ENCODE measurements at regions not wholly inside any gene's neighbourhood (a gene's known extent, or its start where the extent isn't known, plus 50 kb on each side); places are given as distances from the start of the nearest gene placed in this dataset.
"Not testable (repeated sequence)": the region's sequence is repeated elsewhere in the genome, so short reads cannot be mapped to it uniquely, and the experiment has no call there.

DNA sequence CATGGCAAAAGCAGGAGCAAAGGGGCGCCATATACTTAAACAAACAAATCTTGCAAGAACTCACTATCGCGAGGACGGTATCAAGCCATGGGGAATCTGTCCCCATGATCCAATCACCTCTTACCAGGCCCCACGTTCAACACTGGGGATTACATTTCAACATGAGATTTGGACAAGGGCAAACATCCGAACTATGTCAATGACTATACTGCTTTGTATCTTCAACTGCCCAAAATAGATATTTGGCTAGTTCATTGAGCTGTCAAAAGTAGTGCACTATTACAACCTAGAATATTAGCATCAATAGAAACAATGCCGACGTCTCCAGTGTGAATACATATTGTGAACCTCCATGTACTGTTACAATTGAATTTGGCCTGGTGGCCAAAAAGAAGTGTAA is 760.4 kb downstream of the MCTP2 start:
- no peak for DNase-seq (ENCODE audit: low read depth)

DNA sequence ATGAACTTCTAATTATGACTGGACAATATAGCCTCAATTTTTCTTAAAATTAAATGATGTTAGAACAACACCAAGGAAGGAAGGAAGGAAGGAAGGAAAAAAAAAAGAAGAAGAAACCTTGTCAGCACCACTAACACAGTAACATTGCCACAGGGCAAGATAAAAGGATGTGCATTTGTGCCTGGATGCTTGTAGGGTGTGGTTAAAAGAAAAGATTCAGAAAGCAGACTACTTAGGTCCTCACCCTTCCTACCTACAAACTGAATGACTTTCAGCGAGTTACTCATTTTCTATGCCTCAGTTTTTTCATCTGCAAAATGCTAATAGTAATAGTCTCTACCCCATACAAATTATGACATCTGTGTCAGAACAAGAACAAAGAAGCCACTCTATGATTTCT is 778.3 kb downstream of the MCTP2 start:
- no peak for DNase-seq (ENCODE audit: low read depth)

DNA sequence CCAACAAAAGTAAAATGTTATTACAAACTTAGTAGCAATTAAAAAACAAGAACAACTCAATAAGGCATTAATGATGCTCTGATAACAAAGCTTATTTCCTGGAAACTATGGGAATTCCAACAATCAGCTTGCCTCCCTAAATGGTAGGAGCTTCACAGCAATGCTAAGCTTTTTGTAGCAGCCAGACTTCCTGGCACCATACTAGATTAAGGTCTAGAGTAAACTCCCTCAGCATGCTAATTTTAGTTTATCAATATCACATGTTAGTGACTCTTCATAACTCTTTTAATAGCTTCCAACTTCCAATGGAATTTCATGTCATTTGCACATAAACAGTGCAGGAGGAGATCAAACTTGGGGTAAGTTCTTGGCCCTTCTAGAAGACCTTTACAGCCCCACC is 782.0 kb downstream of the MCTP2 start:
- no peak for DNase-seq (ENCODE audit: low read depth)

DNA sequence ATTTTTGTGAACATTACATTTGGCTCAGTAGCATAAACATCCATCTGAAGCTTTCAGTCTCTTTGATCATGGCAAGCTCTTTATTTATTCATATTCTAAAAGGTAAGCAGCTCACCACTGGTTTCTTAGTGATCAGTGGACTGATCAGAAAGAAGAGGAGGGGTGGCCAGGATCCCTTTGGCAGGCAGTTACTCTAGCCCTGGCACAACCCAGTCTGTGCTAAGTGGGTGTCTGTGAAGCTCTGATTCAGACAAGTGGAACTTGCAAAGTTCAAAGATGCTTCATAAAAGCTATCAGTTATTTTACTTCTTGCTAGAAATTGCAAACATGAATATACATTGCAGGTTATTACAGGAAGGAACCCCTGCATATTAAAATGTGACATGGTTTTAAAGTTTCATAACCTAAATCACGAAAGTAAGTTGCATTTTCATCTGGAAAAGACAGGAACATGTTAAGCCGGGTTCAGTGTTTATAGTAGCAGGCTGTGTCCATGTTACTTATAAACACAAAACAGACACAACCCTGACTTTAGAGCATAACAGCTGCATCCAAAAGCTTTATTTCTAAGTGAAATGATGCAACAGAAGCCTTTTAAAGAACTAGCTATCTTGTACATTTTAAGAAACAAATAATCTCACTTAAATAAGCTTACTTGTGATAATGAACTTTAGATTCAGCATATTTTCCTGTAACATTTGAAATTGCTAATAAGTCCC is 785.3 kb downstream of the MCTP2 start:
- DNase-seq (ENCODE audit: low read depth): no peak

DNA sequence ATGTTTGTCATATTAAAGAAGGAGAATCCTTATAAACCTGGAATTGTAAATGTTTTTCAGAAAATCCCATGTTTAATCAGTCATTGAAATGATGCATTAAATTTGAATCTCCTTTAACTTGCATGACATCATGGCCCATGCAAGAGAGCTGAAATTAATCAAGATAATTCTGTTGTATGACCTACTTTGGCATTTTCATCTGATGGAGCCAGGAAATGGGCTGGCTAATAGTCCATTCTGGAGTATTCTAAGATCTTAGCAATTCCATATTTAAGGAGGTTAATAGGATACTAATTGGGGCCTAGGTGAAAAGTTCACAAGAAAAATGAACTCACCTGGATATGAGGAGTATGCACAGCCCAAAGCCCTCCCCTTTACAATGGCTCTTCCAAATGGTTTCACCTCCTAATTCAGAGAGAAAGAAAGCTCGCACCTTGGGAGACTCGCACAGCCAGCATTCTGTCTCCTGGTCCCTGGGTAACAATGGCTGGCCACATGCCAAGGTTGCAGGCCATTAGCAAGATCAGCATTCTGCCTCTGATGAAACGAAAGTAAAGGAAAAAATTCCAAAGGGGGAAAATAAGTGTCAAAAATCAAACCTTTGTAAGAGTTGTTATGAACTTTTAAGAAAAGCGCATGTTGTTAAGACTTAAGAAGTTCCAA is 786.4 kb downstream of the MCTP2 start:
- no peak for DNase-seq (ENCODE audit: low read depth)

DNA sequence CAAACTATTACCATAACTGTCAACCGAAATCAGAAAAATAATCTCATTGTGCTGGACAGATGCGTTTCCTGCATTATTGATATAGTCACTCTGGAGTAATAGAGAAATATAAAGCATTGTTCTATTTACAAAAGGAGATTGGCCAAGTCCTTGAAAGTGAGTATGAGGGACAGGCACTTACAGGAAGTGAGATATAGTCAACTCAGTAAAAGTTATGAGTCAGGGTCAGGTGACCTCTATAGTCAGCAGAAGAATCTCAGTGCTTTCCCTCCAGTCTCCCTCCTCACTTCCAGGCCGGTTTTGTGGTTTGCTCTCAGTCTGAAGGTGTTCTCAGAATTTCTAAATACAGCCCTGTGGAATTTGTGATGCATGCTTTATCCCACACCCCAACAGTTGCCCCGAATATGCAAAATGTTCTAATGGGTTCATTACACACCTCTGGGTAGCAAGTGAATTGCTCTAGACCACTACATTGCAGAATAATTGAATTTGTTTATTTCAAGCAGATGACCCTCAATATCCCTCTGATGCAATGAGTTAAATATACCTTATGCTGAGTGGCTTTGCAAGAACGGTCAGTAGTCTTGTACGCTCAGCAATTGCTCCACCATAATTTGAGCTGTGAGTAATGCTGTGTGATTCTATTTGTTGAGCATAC is 787.7 kb downstream of the MCTP2 start:
- DNase-seq (ENCODE audit: low read depth): no peak

DNA sequence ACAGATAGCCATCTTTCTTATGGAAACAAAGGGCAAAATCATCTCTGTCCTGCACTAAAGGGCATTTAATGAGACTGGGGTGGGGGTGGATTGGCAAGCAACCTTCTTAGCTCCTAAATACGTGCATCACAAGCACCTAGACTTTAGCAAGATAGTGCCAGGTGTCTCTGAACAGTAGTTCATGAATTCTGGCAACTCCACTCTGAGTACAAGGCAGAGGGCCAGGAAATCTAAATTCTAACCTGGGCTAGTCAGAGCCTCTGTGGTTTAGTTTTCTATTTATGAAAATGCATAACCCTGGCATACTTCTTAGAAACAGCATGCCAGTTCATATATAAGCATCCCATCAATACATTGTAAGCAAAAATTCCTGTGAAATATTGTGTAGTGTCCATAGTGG is 788.5 kb downstream of the MCTP2 start:
- no peak for DNase-seq (ENCODE audit: low read depth)

DNA sequence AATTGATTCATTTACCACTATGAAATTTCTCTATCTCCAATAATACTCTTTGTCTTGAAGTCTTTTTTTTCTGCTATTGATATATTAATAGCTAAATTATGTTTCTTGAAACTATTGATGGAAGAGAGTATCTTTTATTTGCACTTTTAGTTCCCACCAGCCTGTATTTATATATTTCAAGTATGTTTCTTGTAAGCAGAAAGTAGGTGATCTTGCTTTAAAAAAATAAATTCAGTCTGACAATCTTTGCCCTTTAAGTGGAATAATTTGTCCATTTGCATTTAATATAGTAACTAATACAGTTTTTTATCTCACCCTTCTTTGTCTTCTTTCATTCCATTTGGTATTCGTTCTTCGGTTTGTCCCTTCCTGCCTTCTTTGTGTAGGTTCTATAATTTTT is 790.5 kb downstream of the MCTP2 start:
- DNase-seq (ENCODE audit: low read depth): no peak

DNA sequence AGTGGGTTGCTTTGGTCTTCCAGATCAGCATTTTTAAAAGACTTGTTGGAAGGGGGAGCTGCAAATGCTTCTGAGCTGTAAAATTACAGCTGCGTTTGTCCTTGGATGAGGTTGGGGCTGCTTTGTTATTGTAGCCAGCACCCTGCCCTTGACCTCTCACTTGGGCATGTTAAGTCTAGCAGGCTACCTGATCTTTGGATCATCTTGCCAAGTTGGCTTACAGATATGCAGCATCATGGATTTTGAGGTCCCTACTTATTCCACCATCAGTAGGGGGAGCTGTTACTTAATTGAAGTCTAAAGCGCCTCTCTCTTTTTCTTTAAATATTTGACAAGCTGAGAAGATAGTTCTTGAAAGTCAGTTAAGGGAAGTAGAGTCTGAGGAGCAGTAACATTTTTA is 793.0 kb downstream of the MCTP2 start:
- no peak for DNase-seq (ENCODE audit: low read depth)

DNA sequence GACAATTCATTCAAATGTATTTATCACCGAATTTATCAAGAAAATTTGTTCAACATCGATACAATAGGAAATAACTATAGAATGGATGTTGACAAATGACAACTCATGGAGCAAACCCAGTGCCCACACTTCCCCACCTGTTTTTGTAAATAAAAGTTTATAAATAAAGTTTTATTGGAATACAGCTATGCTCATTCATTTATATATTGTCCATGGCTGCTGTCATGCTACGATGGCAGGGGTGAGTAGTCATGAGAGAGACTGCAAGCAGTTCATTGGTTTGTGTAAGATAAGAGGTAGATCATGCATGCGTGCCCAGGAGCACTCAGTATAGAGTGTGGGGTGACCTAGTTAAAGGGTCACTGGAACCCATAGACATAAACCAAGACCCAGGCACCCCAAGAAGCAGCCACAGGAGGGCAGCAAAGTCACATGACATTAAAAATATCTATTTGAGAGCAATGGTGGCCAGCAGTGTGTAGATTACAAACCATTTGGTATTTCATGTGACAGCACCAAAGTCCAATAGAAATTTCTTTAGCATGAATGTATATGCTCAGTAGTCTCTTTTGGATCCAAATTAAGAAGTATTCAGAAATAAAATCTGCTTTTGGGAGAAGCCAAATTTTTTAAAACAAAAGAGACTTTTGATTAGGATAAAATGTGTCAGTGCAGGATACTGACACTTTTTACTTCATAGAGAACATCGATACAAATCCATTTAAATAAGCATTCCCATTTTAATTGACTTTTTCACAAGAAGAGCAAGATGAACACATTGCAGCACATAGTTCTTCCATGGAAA is 794.8 kb downstream of the MCTP2 start:
- no peak for DNase-seq (ENCODE audit: low read depth)

DNA sequence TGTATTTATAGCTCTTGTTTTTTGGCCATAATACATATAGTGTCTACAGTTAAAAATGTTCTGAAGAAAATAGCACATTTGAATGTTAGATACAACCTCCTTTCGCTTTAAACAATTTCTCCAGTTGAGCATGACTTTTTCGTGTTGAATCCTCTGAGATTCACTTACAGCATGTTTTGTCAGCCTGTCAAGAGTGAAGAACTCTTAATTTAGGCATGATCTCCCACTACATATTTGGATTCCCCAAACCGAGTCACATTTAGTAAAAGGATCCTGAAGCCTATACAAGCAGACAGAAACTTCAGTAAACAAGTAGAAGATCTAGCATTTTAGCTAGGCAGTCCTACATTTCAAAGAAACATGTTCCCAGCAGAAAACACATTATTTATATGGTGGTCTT is 796.6 kb downstream of the MCTP2 start:
- no peak for DNase-seq (ENCODE audit: low read depth)

DNA sequence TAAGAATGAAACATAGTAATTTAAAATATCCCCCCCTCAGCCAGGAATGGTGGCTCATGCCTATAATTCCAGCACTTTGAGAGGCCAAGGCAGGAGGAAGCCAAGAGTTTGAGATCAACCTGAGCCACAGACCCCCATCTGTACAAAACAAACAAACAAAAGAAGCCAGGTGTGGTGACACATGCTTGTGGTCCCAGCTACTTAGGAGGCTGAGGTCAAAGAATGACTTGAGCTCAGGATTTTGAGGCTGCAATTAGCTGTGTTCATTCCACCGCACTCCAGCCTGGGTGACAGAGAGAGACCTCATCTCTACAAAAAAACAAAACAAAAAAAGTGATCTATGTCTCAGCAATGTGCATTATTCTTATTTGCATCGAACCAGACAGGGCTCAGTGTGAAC is 800.8 kb downstream of the MCTP2 start:
- DNase-seq (ENCODE audit: low read depth): no peak

DNA sequence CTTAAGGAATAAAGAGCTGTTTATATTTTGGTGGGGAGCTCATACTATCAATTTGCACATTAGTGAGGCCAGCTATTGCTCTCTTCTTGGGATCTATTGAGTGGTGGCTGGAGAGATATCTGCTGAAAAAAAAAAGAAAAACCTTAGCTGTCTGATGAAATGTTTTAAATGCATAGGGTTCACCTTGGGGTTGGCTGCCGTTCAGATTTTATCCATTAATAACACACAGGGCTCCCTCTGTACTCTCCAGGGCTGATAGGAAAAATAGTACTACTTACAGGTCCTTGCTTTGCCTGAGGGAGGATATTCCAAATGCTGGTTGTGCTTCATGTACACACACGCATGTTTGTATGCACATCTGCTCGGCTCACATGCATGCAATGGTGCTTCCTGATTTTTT is 803.7 kb downstream of the MCTP2 start:
- DNase-seq (ENCODE audit: low read depth): no peak

DNA sequence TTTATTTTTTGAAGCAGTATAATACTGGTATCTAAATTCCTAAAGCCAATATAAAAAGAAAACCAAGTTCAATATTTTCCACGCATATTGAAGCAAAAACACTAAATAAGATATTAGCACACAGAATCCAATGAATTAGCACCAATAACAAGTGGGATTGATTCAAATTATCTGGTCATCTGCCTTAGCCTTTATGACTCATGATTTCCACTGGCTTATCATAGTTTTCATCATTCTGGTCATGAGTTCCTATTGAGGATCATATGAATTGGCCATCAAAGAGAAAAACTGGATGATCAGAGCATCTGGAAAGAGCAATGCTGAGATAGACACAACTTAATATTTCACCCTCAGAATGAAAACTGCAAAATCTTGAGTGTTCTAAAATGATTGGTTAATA is 809.9 kb downstream of the MCTP2 start:
- DNase-seq (ENCODE audit: low read depth): no peak

DNA sequence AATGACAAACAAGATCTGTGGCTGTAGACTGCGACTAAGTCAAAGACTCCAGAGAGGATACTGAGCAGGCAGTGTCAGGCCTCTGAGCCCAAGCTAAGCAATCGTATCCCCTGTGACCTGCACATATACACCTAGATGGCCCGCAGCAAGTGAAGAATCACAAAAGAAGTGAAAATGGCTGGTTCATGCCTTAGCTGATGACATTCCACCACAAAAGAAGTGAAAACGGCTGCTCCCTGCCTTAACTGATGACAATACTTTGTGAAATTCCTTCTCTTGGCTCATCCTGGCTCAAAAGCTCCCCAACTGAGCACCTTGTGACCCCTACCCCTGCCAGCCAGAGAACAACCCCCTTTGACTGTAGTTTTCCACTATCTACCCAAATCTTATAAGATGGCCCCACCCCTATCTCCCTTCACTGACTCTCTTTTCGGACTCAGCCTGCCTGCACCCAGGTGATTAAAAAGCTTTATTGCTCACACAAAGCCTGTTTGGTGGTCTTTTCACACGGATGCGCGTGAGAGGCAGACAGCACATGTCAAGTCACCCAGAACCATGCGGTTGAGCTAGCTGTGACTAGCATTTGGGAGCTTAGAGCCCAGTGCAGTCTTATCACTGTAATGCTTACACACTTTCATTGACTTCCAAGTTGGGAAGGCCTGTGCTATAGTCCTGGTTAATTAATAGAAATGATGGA is 812.0 kb downstream of the MCTP2 start:
- not testable (repeated sequence) for DNase-seq (ENCODE audit: low read depth)

DNA sequence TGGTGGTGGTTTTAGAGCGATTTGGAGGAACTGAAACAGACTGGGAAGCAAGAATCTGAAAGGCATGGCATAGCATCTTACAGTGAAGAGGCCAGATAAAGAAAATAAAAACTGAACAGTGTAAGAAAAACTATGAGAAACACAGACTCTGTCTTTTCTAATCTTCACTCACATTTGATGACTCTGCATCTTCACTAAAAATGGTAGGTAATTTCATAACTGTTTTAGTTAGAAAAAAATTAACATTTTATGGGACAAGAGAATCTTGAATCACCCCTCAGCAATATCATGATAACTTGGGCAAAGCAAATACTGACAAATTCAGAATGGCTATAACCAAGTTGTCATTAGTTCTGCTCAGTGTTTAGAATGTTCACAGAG is 812.6 kb downstream of the MCTP2 start:
- DNase-seq (ENCODE audit: low read depth): no peak

DNA sequence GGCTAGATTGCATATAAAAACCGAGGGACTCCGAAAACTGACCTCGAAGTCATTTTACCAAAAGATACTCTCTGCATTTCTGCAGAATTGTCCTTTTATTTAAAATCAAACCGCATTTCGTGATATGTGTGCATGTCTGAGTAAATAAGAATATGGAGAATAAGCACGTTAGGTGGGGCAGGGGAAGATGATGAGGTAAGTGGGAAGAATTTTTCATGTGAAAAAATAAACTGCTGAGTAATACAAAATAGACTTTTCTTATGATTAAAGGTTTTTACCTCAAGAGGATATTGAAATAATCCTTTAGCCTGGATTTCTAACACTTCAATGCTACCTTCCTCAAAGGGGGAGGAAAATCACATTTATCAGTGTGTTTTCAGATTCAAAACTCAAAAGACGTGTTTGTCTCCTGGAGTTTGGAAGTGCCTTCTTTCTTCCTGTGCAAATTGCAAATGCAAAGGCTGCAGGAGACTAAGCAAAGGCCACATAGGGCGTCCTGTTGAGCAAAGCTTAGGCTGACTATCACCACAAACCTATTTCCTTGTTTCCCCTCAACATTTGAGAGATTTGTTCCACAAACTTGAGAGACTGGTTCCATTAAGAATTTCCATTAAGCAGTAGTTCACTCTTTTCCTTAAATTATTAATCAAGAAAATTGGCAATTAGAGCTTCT is 813.5 kb downstream of the MCTP2 start:
- DNase-seq (ENCODE audit: low read depth): no peak

DNA sequence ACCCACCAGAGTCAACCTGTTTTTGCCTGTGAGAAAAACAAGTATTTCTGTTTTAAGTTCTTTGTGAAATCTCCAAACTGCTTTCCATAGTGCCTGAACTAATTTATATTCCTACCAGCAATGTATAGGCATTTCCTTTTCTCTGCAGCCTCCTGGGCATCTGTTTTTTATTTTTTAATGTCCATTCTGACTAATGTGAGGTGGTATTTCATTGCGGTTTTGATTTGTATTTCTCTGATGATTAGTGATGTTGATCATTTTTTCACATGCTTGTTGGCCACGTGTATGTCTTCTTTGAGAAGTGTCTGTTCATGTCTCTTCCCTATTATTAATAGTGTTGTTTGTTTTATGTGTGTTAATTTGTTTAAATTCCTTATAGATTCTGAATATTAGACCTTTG is 820.5 kb downstream of the MCTP2 start:
- no peak for DNase-seq (ENCODE audit: low read depth)

DNA sequence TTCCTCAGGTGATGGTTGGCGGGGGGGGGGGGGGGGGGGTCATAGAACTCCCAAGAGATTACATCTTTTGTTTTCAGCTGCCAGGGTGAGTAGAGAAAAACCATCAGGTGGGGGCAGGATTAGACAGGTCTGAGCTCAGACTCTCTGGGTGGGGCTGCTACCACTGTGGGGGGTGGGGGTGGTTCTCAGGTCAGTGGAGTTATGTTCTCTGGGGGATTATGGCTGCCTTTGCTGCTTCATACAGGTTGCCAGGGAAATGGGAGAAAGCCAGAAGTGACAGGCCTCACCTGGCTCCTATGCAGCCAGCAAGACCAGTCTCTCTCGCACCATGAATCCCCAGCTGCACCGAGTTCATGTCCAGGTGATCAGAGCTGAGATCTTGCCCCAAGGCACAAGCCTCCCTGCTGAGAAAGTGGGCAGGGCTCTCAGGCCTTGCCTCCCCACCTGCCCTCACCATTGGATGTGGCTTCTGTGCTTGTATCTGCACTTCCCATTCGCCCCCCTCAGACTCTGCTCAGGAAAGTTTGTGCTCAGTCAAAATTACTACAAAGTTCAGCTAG is 828.1 kb downstream of the MCTP2 start:
- no peak for DNase-seq (ENCODE audit: low read depth)

DNA sequence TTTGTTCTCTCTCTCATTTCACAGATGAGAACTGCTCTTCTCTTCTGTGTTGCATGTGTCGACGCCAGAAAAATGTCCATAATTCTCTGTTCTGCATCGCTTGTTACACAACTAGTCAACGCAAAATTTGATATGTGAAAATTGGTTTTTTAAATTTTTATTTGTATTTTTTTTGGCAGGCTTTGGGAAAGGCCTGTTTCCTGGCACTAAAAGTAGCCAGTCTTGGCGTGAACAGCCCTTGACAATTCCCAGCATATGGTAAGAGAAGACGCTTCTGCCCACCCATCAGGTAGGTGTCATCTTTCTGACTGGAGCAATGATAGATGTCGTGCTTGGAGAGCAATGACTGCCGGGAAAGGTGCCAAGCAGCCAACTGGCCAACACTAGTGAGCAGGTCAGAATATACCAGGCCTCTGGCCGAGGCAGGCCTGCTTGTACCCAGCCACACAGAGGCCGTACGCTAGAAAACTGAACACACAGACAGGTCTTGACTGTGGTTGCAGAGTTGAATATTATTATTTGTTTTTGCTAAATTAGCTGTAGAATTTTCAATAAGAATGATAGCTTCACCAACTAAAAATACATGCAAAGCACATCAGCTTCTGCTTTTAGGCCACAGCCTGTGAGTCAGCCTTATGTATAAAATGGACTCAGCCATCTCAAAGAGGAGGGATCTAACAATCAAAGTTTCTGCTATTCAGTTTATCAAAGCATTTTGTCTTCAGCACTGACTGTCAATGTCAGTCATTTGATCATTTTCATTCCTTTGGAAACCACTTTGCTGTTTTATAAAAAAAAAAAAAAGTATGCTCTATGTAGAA is 837.5 kb downstream of the MCTP2 start:
- no peak for DNase-seq (ENCODE audit: low read depth)

Data from T follicular helper cell (primary cell).